ENCODE measurements at regions not wholly inside any gene's neighbourhood (a gene's known extent, or its start where the extent isn't known, plus 50 kb on each side); places are given as distances from the start of the nearest gene placed in this dataset.

DNA sequence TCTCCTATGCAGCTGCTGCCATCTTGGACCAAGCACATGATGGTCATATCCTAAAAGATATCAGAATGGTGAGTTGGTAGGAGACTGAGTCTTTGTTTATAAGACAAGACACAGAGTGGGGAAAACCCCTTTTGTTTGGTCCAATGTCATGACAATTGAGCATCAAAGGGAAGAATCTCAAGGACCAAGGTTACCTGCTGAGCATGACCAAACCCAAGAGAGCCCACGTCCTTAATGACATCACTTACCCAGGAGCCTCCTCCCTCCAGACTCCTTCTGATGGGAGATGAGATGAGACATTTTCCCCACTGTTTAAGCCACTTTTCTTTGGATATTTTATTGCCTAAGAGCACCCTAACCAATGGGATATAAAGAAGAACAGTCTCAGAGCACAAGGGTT lies 478.1 kb downstream of the NPIPA7 start (continued):
- TF ChIP-seq, protein P1, sequence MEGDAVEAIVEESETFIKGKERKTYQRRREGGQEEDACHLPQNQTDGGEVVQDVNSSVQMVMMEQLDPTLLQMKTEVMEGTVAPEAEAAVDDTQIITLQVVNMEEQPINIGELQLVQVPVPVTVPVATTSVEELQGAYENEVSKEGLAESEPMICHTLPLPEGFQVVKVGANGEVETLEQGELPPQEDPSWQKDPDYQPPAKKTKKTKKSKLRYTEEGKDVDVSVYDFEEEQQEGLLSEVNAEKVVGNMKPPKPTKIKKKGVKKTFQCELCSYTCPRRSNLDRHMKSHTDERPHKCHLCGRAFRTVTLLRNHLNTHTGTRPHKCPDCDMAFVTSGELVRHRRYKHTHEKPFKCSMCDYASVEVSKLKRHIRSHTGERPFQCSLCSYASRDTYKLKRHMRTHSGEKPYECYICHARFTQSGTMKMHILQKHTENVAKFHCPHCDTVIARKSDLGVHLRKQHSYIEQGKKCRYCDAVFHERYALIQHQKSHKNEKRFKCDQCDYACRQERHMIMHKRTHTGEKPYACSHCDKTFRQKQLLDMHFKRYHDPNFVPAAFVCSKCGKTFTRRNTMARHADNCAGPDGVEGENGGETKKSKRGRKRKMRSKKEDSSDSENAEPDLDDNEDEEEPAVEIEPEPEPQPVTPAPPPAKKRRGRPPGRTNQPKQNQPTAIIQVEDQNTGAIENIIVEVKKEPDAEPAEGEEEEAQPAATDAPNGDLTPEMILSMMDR (IDR thresholded peaks at IDR 0.05; ENCODE audit: control extremely low read depth in 1 of 3, insufficient read depth in 1 of 3, low read depth in 1 of 3, low read length in 3 of 3): no peak
- TF ChIP-seq CHD1 (IDR thresholded peaks at IDR 0.05; ENCODE audit: low read depth, low read length) (no peak), NRF1 (IDR thresholded peaks at IDR 0.05; ENCODE audit: low read depth, low read length) (no peak), ZNF274 (IDR thresholded peaks at IDR 0.05; ENCODE audit: borderline replicate concordance, extremely low read depth, low read length) (no peak), BRCA1 (IDR thresholded peaks at IDR 0.05; ENCODE audit: low read depth, low read length) (no peak), RAD21 (IDR thresholded peaks at IDR 0.05 in 1 of 2, conservative IDR thresholded peaks at IDR 0.05 in 1 of 2; ENCODE audit: low read depth in 2 of 2, low read length in 2 of 2) (no peak)

Measured in H1 (cell line).